B cell (primary cell): ENCODE measurements at regions not wholly inside any gene's neighbourhood (a gene's known extent, or its start where the extent isn't known, plus 50 kb on each side); places are given as distances from the start of the nearest gene placed in this dataset.

ENCODE experiments used
- CTCF ChIP-seq: fragments of 200-600 bp; IDR thresholded peaks from one replicate; pipeline ENCODE4 v1.8.0; 2022; ENCODE audit warnings: antibody characterized with exemption, mild to moderate bottlenecking
- EZH2 ChIP-seq: IDR thresholded peaks from 2 replicates; pipeline ENCODE4 v1.6.1; 2012; ENCODE audit warnings: borderline replicate concordance, low read depth, mild to moderate bottlenecking, moderate library complexity, low read length; ENCODE audit not compliant: insufficient read depth, poor library complexity, severe bottlenecking

- TF ChIP-seq CTCF (no peak), EZH2 (no peak)
Observed at GRCh38 chr2:153589586-153589985, 111.0 kb upstream of the RPRM start.
